NB4 (cell line): ENCODE measurements at regions not wholly inside any gene's neighbourhood (a gene's known extent, or its start where the extent isn't known, plus 50 kb on each side); places are given as distances from the start of the nearest gene placed in this dataset.

Experiments
- DNase-seq: peaks from one replicate; pipeline ENCODE4 v3.0.0; 2010; ENCODE audit warnings: low read depth
- H3K4me3 ChIP-seq: one replicate; pipeline ENCODE4 v1.5.1; 2011; ENCODE audit warnings: mild to moderate bottlenecking, low read depth, low read length, moderate library complexity
- MYC ChIP-seq: IDR thresholded peaks from 2 replicates; pipeline ENCODE4 v1.6.1; 2011; ENCODE audit warnings: low read depth, low read length
- POLR2A ChIP-seq: IDR thresholded peaks from 2 replicates; pipeline ENCODE4 v1.6.1; 2011; ENCODE audit warnings: mild to moderate bottlenecking; ENCODE audit not compliant: insufficient read length; ENCODE audit errors: extremely low read depth
- TF ChIP-seq, protein P1 (sequence below): IDR thresholded peaks from 2 replicates; pipeline ENCODE4 v1.6.1; 2011; ENCODE audit warnings: low read depth, low read length
- TF ChIP-seq, protein P2 (sequence below): IDR thresholded peaks from one replicate; pipeline ENCODE4 v1.5.1; 2012; ENCODE audit warnings: low read depth, low read length

DNA sequence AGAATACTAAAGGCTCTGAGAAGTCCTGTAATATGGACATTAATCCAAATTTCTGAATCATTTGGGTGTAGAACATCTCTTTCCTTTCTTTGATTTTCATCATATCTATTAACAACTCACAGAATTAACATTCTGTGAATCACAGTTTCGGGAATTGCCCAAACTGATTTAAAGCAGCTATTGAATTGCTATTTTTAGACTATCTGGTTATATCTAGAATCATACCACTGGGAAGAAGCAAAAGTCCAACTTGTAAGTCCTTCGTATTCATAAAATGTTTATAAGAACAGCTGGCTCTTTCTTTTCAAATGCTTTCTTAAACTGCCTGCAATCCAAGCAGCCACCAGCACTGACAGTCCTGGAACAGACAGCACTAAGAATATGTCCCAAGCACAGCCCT, 733.0 kb downstream of the NTRK3 start:
- no peak for DNase-seq
- no peak for TF ChIP-seq POLR2A
- TF ChIP-seq, protein P1, sequence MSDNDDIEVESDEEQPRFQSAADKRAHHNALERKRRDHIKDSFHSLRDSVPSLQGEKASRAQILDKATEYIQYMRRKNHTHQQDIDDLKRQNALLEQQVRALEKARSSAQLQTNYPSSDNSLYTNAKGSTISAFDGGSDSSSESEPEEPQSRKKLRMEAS, result no peak
- no peak for TF ChIP-seq MYC
- TF ChIP-seq, protein P2, sequence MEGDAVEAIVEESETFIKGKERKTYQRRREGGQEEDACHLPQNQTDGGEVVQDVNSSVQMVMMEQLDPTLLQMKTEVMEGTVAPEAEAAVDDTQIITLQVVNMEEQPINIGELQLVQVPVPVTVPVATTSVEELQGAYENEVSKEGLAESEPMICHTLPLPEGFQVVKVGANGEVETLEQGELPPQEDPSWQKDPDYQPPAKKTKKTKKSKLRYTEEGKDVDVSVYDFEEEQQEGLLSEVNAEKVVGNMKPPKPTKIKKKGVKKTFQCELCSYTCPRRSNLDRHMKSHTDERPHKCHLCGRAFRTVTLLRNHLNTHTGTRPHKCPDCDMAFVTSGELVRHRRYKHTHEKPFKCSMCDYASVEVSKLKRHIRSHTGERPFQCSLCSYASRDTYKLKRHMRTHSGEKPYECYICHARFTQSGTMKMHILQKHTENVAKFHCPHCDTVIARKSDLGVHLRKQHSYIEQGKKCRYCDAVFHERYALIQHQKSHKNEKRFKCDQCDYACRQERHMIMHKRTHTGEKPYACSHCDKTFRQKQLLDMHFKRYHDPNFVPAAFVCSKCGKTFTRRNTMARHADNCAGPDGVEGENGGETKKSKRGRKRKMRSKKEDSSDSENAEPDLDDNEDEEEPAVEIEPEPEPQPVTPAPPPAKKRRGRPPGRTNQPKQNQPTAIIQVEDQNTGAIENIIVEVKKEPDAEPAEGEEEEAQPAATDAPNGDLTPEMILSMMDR, result no peak
- no peak overlapping the region for H3K4me3 ChIP-seq

DNA sequence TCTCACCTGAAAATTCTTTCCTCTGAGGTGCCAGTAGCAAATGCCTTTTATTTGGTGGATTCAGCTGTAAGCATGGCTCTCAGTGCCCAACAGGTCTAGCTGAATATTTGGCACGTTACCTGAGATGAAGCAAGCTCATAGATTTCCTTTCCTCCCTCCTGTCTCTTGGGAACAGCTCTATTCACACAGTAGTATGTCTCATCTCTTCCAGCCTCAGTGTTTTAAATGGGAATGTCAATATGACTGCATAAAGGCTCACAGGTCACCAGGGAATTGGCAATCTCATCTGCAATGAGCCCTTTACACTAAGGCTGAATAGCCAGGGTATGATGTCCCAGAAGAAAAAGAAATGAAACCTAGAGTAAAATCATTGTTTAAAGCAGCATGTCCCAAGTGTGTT, 733.5 kb downstream of the NTRK3 start:
- no peak overlapping the region for H3K4me3 ChIP-seq
- DNase-seq, result no peak
- TF ChIP-seq POLR2A (no peak), MYC (no peak)
- TF ChIP-seq, protein P1, result no peak
- TF ChIP-seq, protein P2, result no peak

DNA sequence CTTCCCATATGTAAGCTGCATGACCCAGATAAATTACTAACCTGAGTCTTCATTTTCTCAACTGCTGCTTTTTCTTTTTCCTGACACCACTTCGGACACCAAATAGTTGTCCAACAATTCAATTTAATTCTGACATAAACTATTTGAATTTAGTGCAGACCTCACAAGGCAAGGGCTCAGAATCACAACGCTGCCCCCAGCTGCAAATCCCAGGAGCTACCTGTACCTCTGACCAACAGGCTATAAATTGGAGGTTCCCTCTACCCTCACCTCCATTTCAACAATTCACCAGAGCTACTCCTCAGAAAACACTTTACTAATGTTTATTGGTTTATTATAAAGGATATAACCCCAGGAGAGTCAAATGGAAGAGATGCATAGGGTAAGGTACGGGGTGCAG, 737.6 kb downstream of the NTRK3 start:
- TF ChIP-seq MYC (no peak), POLR2A (no peak)
- TF ChIP-seq, protein P1, result no peak
- TF ChIP-seq, protein P2, result no peak
- no peak for DNase-seq
- H3K4me3 ChIP-seq, result no peak overlapping the region

DNA sequence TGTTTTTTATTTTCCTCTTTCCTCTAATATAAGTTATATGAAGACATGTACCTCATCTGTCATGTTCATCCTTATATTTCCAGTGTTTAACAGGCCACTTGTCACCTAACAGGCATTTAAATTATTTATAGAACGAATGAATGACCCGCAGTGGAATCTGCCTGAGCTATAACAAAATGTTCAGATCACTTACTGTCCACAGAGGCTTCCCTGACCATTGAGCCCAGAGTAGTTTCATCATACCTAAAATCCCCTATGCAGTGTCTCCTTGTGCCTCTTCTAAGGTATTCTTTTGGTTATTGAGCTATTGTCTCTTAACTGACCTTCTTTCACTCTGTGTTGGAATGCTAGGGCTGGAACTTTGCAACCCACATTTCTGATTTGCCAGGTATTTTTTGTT, 748.5 kb downstream of the NTRK3 start:
- no peak overlapping the region for H3K4me3 ChIP-seq
- no peak for DNase-seq
- TF ChIP-seq, protein P2, result no peak
- TF ChIP-seq, protein P1, result no peak
- TF ChIP-seq MYC, result no peak
- no peak for TF ChIP-seq POLR2A

DNA sequence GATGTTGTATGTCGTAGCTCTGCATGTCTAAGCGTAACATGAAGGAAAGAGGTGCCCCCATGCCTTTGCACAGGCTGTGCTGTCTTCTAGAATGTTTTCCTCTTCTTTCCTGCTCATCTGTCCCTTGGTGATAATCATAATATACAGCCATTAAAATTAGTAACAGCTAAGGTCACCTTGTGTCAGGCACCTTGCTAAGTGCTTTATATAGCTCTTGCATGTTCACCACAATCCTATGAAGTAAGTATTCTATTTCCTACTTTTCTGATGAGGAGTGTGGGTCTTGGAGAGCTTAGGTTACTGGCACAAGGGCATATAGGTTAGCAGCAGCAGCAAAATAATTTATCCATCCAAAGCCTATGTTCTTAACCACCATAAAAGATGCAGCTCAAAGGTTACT, 754.4 kb downstream of the NTRK3 start:
- TF ChIP-seq, protein P2, result no peak
- TF ChIP-seq, protein P1, result no peak
- no peak for TF ChIP-seq MYC
- TF ChIP-seq POLR2A, result no peak
- no peak overlapping the region for H3K4me3 ChIP-seq
- DNase-seq, result no peak

DNA sequence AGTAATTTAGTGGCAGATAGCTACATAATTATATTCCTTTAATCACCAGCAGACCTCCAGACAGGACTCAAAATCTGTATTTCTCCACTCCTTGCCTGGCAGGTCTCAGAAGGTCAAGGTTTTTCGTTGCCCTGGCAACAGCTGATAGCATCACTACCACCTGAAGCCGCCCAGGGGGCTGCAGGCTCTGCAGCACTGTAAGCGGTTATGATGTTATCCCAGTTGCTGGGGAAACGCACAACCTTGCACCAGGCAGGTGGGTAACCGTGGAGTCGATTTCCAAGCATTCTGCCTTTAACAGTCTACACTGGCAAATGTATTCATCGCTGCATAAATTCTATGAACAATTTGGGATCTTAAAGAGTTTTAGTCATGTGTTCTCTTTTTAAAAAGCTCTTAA, 756.3 kb downstream of the NTRK3 start:
- DNase-seq, result no peak
- TF ChIP-seq, protein P2, result no peak
- TF ChIP-seq, protein P1, result no peak
- no peak for TF ChIP-seq POLR2A
- TF ChIP-seq MYC, result no peak
- H3K4me3 ChIP-seq, result no peak overlapping the region
